HCT116 (cell line): ENCODE measurements at regions not wholly inside any gene's neighbourhood (a gene's known extent, or its start where the extent isn't known, plus 50 kb on each side); places are given as distances from the start of the nearest gene placed in this dataset.

Experiments used
- ATAC-seq: fragments of 200-7000 bp; cut with Tn5 transposase; 2 replicates; pipeline ENCODE4 v1.9.1; 2020; ENCODE audit warnings: mild to moderate bottlenecking, moderate library complexity
- BruUV-seq: library from RNA; stranded (reverse); fragments of 400-500 nt; replicated peaks from 2 replicates; lab custom pipeline; 2021; lab: Mats Ljungman, UMichigan
- CTCF ChIA-PET: fragments of 300-600 bp; sonication (Branson Sonifier 250); formaldehyde crosslinking; loops from one replicate; lab custom pipeline; 2021; ENCODE audit warnings: antibody characterized with exemption; lab: Charles Lee
- POLR2A ChIA-PET: fragments of 300-600, 350-600 bp; sonication (Branson Sonifier 250); formaldehyde crosslinking; loops from one replicate; lab custom pipeline; 2021; ENCODE audit warnings: antibody characterized with exemption; lab: Charles Lee
- RAD21 ChIA-PET, 2 experiments: fragments of 300-600 bp; sonication (Branson Sonifier 250); formaldehyde crosslinking; loops; one replicate each; lab custom pipeline; 2023; ENCODE audit warnings: low total read pairs in 2 of 2; ENCODE audit not compliant: uncharacterized antibody in 2 of 2, unreplicated experiment in 2 of 2, low non-redundant PET in 1 of 2; lab: Charles Lee
- DNase-seq: peaks from one replicate; pipeline ENCODE4 v3.0.0-alpha.2; 2010; ENCODE audit warnings: low read depth, low spot score
- H2AFZ ChIP-seq: fragments of 200-600 bp; shearing (Covaris generic), sonication (generic); 2 replicates; pipeline ENCODE4 v1.6.1; 2017; ENCODE audit warnings: low read depth, mixed run types, mixed read lengths, antibody characterized with exemption, low read length; ENCODE audit not compliant: poor library complexity, severe bottlenecking
- H3K27ac ChIP-seq: 2 replicates; pipeline ENCODE4 v1.5.1; 2012; ENCODE audit warnings: low read depth, low read length
- H3K27me3 ChIP-seq: fragments of 200-600 bp; sonication (generic); 2 replicates; pipeline ENCODE4 v1.6.1; 2016; ENCODE audit warnings: mixed run types, low read length, mixed read lengths; ENCODE audit not compliant: insufficient read depth
- H3K36me3 ChIP-seq, 2 experiments: fragments of 200-500 bp in 1 of 2; fragments of 200-600 bp in 1 of 2; sonication (Bioruptor generic) in 1 of 2; sonication (generic) in 1 of 2; 2 replicates each; pipeline versions ENCODE4 v1.5.1 to v1.6.1; 2014 to 2016; ENCODE audit warnings: low read length in 2 of 2, inconsistent platforms in 1 of 2, mixed read lengths in 1 of 2, mixed run types in 1 of 2; ENCODE audit not compliant: insufficient read depth in 2 of 2, control insufficient read depth in 1 of 2
- H3K4me1 ChIP-seq, 2 experiments: fragments of 200-600 bp in 1 of 2; sonication (generic) in 1 of 2; 2 replicates each; pipeline versions ENCODE4 v1.5.1 to v1.6.1; 2012 to 2017; ENCODE audit warnings: low read length in 2 of 2, inconsistent platforms in 1 of 2, mild to moderate bottlenecking in 1 of 2, mixed read lengths in 1 of 2, mixed run types in 1 of 2, moderate library complexity in 1 of 2; ENCODE audit not compliant: insufficient read depth in 2 of 2, control insufficient read depth in 1 of 2
- H3K4me2 ChIP-seq: fragments of 200-600 bp; sonication (generic); 2 replicates; pipeline ENCODE4 v1.6.1; 2017; ENCODE audit warnings: mixed run types, low read length, mixed read lengths
- H3K4me3 ChIP-seq, 2 experiments: fragments of 200-600 bp in 1 of 2; sonication (generic) in 1 of 2; replicated peaks in 1 of 2; 2 replicates each; pipeline ENCODE4 v1.5.1; 2011 to 2016; ENCODE audit warnings: low read length in 2 of 2, control low read depth in 1 of 2, low read depth in 1 of 2, mild to moderate bottlenecking in 1 of 2, mixed read lengths in 1 of 2, mixed run types in 1 of 2
- H3K79me2 ChIP-seq: fragments of 200-600 bp; sonication (generic); 2 replicates; pipeline ENCODE4 v1.6.1; 2017; ENCODE audit warnings: mild to moderate bottlenecking, mixed run types, low read length, moderate library complexity, mixed read lengths; ENCODE audit not compliant: insufficient read depth
- H3K9ac ChIP-seq: fragments of 200-600 bp; sonication (generic); 2 replicates; pipeline ENCODE4 v1.6.1; 2016; ENCODE audit warnings: low read length, mixed read lengths
- H3K9me2 ChIP-seq: fragments of 200-600 bp; sonication (generic), shearing (Covaris generic); 2 replicates; pipeline ENCODE4 v1.6.1; 2017; ENCODE audit warnings: mixed run types, mild to moderate bottlenecking, moderate library complexity; ENCODE audit not compliant: insufficient read depth
- H3K9me3 ChIP-seq, 2 experiments: fragments of 200-500 bp in 1 of 2; fragments of 200-600 bp in 1 of 2; sonication (Bioruptor generic) in 1 of 2; sonication (generic) in 1 of 2; 2 replicates each; pipeline ENCODE4 v1.6.1; 2014 to 2017; ENCODE audit warnings: low read length in 2 of 2, mixed read lengths in 2 of 2, inconsistent platforms in 1 of 2, low read depth in 1 of 2, mild to moderate bottlenecking in 1 of 2, mixed run types in 1 of 2, moderate library complexity in 1 of 2; ENCODE audit not compliant: control insufficient read depth in 1 of 2, insufficient read depth in 1 of 2
- H4K20me1 ChIP-seq: fragments of 200-600 bp; sonication (generic), shearing (Covaris generic); 2 replicates; pipeline ENCODE4 v1.6.1; 2017; ENCODE audit warnings: mixed run types, mild to moderate bottlenecking, moderate library complexity; ENCODE audit not compliant: insufficient read depth
- ATF3 ChIP-seq: IDR thresholded peaks from 2 replicates; pipeline ENCODE4 v1.6.1; 2012
- CBX3 ChIP-seq: IDR thresholded peaks from 2 replicates; pipeline ENCODE4 v1.6.1; 2012; ENCODE audit warnings: low read depth
- CEBPB ChIP-seq: IDR thresholded peaks from 2 replicates; pipeline ENCODE4 v1.6.1; 2012; ENCODE audit warnings: low read depth
- CTCF ChIP-seq, 3 experiments: fragments of 200-600 bp in 1 of 3; sonication (generic) in 1 of 3; IDR thresholded peaks in 2 of 3; conservative IDR thresholded peaks in 1 of 3; 2 replicates each; pipeline ENCODE4 v1.5.1; 2012 to 2017; ENCODE audit warnings: low read depth in 2 of 3, low read length in 2 of 3, antibody characterized with exemption in 1 of 3, borderline replicate concordance in 1 of 3, control low read depth in 1 of 3, mild to moderate bottlenecking in 1 of 3, mixed read lengths in 1 of 3, mixed run types in 1 of 3, moderate library complexity in 1 of 3; ENCODE audit not compliant: insufficient read depth in 1 of 3
- EGR1 ChIP-seq: IDR thresholded peaks from 2 replicates; pipeline ENCODE4 v1.6.1; 2012; ENCODE audit warnings: low read depth
- EZH2phosphoT487 ChIP-seq: fragments of 200-600 bp; IDR thresholded peaks from 2 replicates; pipeline ENCODE4 v1.6.1; 2018; ENCODE audit warnings: antibody characterized with exemption, borderline replicate concordance
- FOSL1 ChIP-seq: IDR thresholded peaks from 2 replicates; pipeline ENCODE4 v1.6.1; 2012; ENCODE audit warnings: low read depth
- JUND ChIP-seq: IDR thresholded peaks from 2 replicates; pipeline ENCODE4 v1.6.1; 2012
- MAX ChIP-seq: IDR thresholded peaks from 2 replicates; pipeline ENCODE4 v1.6.1; 2012
- RAD21 ChIP-seq: IDR thresholded peaks from 2 replicates; pipeline ENCODE4 v1.6.1; 2012; ENCODE audit warnings: low read depth, mild to moderate bottlenecking
- intact Hi-C: fragments of 100-400 bp; cut with micrococcal nuclease; formaldehyde crosslinking; loops from 2 replicates; pipeline ENCODE4 v1.10.0; 2022

- Histone ChIP-seq H2AFZ (no peak overlapping the region), H3K27me3 (0 out of 2 replicates have a peak, but pooled peaks cover 4% of the 10 kb centered on the region), H3K9me3 (no peaks in the 10 kb centered on the region), H3K4me3 (no peak overlapping the region), H3K4me1 (no peaks in the 10 kb centered on the region), H4K20me1 (no peaks in the 10 kb centered on the region), H3K79me2 (no peaks in the 10 kb centered on the region), H3K9ac (no peak overlapping the region), H3K4me2 (no peak overlapping the region), H3K36me3 (no peaks in the 10 kb centered on the region), H3K9me2 (no peaks in the 10 kb centered on the region), H3K27ac (no peak overlapping the region)
- ATAC-seq: no peak
- no peak for TF ChIP-seq ATF3
- TF ChIP-seq RAD21: no peak
- TF ChIP-seq CBX3: no peak
- TF ChIP-seq EZH2phosphoT487: no peak
- TF ChIP-seq JUND: no peak
- no peak for TF ChIP-seq EGR1
- TF ChIP-seq CEBPB: no peak
- no peak for TF ChIP-seq MAX
- TF ChIP-seq FOSL1: no peak
- TF ChIP-seq CTCF (IDR thresholded peaks at IDR 0.05 in 2 of 3, conservative IDR thresholded peaks at IDR 0.05 in 1 of 3; ENCODE audit: borderline replicate concordance in 1 of 3, insufficient read depth in 1 of 3, low read depth in 2 of 3, low read length in 2 of 3): no peak
- CTCF ChIA-PET: no interaction called here
- POLR2A ChIA-PET: no interaction called here
- BruUV-seq: no TSS peak
- no peak for DNase-seq
- RAD21 ChIA-PET: interaction anchor here in 1 of 2 experiments (0.6 kb wide), 1 partner anchor 210 kb away, joined by 5 read pairs; no protein-coding TSS in a partner anchor
- intact Hi-C loops: no loop called here
Measured at GRCh38 chr20:40241596-40242343, 447.3 kb downstream of the MAFB start.
